Hippocampal formation (tissue), 2 donors: ENCODE measurements at regions not wholly inside any gene's neighbourhood (a gene's known extent, or its start where the extent isn't known, plus 50 kb on each side); places are given as distances from the start of the nearest gene placed in this dataset.

Experiments
- DNase-seq, 2 donors: peaks; one replicate each; lab custom pipeline; 2025; lab: John Stamatoyannopoulos, UW

DNA sequence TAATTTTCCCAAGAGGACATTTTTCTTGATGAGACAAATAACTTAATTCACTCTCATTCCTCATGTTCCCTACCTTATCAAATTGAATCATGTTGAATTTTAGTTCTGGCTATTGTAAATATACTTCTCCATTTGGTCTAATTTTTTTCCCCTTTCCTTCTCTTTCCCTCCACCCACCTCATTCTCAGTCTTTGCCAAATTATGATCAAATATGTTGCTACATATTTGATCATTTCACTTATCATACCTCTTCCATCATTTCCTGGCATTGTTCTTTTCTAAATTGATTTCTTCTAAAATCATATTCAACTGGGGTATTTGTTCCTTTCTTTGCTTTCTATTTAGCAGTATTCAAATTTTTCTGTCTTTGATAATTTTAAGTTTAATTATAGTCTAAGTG is 52.3 kb downstream of the HDGFL1 start:
- DNase-seq: no peak

DNA sequence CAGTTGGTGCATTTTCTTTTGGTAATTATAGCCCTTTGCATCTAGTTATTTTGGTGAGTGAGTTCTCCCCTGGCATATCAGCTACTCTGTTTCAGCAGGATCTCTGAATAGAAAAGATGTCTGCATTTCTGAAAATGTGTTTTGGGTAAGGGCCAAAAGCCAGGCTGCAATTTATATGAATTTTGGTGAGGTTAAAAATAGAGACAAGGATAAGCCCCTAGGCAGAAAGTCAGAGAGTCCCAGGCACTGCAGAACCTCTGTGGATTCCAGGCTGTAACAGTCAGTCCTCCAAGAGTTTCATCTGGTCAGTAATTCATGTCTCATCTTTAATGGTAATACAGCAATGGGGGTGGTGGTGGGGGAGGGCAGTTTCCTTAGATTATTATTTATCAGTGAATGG is 53.0 kb downstream of the HDGFL1 start:
- DNase-seq: no peak

DNA sequence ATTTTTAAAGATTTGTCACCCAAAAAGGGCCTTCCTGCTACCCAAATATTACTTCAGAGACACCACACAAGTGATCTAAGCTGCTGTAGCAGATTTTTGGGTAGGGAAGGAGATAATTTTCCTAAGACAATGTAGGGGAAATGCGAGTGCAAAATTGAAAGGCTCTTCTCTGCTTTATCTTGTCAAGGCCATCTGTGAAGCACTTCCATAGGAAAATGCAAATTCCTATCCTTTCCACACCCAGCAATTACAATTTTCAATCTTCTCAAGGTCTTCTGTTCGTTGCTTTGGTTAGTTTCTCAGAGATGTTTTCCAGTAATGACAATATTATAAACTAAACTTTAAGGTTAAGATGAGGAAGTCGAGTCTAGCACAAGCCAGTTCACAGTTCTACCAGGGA is 53.4 kb downstream of the HDGFL1 start:
- no peak for DNase-seq

DNA sequence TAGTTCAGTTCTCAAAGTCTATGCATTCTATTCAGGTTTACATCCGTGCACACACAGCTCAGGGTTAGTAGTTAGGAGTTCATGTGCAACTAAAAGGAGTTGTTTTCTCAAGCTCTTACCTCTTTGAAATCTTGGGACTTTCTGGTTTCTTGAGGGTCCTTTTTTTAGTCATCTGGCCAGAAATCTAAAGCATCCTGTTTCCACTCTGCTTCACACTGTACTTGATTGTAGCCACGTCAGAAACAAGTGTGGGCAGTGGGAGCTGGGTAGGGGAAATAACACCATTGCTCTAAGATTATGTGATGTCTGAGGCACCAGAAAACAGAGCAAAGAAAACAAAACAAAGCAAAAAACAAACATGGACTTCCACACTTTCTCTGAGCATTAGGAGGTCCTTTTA is 58.3 kb downstream of the HDGFL1 start:
- DNase-seq: no peak

DNA sequence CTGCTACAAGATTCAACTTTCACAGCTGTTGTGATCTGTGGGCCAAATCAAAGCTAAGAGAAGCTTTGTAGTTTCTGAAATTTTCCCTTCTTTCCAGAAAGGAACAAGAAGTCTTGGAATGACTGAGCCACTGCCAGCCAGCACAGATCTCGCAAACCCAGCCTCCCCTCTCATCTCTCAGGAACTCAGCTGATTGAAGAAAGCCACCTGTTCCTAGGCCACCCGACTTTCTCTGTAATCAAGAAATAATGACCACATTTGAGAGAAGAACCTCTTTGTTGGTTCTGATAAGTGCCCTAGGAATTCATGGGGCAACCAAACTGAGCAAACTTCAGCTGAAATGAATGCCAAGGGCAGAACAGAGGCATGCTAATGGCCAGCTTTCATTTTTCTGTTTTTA is 61.7 kb downstream of the HDGFL1 start:
- DNase-seq: no peak

DNA sequence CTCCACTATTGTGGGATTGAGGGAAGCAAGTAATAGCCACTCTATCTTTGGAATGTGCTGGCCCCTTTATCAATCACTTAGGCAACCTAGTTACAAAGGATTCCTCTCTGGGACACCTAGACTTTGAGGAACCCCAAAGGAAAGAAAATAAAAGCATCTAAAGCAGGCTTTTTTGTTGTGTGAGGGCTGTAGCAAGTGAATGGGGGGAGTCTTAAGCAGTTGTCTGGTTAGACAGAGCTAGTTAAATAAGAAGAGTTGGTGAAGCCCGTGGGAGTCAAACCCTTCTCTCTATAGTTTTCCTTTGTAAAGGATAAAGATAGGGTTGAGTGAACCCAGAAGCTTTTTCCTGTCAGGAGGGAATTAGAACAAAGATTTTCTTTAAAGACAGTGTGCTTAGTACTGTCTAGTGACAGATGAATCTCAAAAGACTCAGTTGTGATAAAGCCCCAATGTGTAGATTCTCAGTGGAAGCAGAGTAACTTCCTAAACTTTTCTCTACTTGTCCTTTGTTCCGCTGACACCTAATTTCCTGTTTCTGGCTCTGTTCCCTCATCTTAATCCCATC is 63.3 kb downstream of the HDGFL1 start:
- DNase-seq: no peak

DNA sequence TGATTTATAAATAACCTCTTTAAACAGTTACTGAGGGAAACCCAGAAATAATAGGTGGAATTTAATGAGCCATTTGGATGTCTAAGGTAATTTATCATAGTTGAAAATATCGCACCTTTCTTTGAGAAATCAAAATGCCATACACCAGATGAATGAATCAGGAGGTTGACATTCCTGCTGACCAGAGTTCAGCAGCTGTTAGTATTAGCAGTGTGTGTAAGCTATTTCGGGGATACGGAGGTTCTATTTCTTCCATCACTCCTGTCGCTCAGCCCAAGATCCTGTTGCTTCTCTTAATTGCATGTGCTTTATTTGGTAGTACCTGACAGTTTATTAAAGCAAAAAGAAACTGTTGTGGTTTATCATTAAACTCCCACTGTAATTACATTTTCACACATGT is 67.1 kb downstream of the HDGFL1 start:
- DNase-seq: no peak

DNA sequence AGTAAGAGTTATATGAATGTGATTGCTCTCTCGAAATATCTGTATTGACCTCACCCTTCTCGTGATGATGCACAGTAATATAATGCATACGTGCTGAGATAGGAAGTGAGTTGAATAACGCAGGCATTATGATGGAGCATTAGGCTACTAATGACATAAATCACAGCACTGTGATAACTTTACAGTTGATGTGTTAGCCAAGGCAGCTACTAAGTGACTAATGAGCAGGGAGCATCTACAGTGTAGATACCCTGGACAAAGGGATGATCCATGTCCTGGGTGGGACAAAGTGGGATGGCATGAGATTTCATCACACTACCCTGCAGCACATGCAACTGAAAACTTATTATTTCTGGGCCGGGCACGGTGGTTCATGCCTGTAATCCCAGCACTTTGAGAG is 68.4 kb downstream of the HDGFL1 start:
- DNase-seq: no peak

DNA sequence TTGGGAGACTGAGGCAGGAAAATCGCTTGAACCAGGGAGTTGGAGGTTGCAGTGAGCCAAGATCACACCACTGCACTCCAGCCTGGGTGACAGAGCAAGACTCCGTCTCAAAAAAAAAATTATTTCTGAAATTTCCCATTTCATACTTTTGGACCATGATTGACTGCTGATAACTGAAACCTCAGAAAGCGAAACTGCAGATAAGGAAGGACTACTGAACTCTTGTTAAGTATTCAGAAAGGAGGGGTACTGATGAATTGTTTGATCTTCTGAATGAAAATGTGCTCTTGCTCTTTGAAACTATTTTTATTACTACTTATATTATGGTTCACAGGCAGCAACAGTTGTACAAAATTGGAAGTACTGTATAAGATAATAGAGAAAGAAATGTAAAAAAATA is 69.0 kb downstream of the HDGFL1 start:
- no peak for DNase-seq

DNA sequence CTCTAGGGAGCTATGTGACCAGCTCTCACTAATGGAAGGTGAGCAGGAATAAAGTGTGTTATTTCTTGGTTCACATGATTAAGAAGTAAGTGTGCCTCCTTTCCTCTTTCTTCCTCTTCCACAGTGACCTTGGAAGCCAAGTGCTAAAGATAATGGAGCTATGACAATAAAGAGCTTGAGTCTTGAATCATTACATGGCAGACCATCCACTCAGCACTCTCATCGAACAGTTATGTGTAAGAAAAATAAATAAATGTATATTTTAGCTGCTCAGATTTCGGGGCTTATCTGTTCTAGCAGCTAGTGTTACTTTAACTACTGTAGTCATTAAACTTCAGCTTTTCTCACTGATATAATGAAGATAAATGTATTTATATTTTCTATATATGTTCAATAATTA is 72.9 kb downstream of the HDGFL1 start:
- DNase-seq: no peak

DNA sequence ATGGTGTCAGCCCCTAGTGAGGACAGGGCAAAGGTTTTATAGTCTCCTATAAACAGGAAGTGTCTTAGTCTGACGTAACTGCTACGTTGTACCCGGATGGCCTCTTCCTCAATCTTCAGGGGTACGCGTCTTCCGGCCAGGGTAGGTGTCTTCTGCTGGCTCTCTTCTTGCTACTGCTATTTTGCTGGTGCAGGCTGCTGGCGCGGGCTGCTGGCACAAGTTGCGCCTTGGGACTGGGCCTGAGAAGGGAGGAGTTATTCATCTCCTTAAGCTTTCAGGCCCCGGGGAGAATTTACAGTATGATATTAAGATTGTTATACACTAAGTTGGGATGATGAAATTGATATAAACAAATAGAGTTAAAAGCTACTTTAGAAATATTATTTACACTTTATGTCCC is 74.4 kb downstream of the HDGFL1 start:
- no peak for DNase-seq

DNA sequence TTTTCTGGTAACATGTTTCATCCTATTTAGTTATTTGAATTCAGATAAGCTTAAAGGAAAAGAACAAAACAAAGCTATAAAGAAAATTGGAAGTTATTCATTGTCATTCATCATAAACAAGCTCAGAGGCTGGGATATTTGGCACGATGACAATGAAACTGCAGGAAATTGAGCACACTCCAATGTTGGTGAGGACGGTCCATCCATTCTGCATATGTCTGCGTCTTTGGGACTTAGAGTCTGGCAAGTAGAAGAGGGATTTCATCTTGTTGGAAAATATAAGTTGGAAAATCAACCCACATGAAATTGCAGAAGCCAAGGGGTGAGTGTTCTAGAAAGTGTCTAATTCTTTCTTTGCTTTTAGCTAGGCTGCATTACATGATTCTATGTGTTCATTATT is 78.4 kb downstream of the HDGFL1 start:
- DNase-seq: no peak

DNA sequence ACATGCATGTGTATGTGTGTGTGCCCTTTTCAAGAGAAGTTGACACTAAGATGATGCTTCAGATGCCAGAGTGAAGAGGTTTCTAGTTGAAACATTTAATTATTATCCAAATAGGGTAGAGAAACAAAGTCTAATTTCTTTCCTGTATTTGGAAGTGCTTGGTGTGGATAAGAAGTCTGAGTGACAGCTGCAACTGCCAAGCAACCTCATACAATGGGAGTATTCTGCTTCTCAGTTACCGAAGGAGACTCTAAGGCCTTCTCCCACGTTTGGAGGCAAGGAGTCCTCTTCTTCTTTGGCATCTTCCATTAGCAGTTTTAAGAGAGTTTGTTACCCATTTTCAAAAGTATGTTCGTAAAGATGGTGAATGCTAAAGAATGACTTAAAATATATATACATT is 82.4 kb downstream of the HDGFL1 start:
- no peak for DNase-seq

DNA sequence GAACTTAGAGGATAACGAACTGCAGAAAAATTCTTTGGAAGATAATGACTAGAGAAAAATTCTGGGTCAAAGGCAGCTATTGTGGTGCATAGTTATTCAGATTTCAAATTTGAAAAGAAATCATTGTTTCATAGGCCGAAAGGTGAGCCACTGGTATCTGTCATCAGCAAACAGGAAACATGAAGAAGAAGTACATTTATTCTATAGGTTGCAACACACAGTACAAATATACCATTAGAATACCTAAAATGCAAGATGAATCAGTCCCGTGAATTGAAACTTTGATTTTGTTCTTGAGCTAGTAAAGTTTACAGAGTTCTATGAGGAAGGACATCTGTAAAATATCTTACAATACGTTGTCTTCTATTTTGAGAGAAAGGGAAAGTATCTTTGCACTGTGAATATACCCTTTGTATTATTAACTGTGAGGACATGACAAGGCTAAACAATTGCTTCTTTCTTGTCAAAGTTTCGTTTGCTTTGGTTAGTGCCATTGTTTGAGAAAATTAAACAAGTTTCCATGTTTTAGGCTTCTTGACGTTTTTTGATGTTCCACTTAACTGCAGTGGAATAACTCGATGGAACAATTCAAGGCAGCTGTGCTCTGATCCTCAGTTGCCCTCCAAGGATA is 84.7 kb downstream of the HDGFL1 start:
- DNase-seq: peak; percentile 2 to 59

DNA sequence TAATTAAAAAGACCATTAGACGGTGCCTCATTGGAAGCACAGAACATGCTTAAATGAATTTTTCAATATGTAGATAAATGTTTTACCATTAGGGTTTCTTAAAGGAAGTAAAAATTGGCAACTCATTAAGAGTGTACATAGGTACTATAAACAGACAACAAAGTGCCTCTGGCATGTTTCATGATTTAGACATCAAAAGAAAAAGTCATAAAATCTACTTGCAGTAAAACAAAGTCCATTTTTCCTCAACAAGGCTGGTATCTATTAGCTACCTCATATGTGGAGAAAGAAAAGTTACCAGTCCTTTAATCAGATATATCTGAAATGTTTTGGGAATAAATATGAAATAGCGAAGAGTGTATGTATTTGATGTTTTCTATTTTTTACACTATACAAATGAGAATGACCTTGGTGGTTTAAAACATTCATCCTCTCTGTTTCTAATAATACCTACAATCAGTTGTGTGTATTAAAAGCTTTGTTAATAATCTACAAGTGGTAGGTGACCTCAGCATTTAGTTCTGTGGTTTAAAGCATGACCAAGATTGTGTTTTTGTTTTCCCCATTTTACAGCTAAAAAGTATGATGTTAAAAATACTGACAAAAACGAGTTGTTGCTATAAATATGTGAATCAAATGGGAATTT is 87.5 kb downstream of the HDGFL1 start:
- DNase-seq: no peak

DNA sequence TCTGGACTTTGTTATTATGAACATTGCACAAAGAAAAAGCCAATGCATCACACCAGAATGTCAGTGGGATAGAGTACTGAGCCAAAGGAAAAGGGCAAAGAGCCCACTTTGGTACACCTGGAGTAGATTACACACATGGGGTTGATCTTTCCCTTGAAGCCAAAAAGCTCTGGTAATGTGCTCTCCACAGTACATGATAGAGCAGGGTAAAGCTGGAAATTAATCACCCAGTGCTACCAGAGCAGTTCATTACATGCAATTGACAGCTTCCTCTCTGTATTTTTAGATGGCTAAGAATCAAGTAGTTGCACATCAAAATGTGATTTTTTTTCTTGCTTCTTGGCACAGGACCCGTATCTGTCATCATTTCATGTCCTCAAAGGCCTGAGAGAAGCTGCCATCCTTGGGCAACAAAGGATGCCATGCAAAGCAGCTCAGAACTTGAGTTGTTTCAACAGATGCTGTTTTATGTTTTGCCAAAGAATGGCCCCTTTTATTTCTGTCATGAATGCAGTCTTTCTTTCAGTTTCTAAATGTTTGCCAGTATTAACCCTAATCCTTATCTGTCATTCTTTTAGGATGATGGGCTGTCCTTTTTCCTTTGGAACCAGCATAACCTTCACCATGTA is 88.1 kb downstream of the HDGFL1 start:
- peak; percentile 73 to 91 for DNase-seq

DNA sequence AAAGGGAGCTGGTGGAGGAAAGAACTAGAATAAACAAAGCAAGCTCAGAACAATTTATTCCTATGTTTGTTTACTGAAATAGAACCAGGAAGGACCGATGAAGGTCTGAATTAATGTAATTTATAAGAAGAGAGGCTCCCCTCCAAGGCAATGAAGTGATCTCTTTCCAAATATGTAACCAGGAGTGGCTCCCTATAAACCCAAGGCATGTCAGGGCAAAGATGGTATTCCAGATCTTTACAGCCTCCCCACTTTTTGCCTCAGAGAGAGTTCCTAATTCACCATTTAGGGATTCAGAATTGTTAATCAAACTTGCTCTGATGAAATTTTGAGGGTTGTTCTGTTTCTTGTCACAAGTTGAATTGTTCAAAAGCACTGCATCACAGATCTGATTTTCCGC is 88.8 kb downstream of the HDGFL1 start:
- no peak for DNase-seq

DNA sequence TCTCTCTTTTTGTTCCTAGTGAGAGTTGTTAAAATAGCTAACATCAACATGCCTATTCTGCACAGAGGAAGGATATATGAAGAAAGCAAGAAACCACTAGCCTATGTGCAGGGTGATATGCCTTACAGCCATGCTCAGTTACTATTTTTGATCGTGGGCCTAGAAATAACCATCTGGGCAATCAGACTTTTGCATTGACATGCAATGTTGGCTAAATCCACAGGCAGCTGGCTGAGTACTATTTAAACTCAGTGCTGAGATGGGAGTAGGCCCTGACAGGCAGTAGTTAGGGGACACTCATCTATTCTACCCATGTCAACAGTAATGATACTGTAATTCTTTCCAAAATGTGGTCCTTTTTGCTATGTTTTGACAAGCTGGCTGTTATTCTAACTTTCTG is 89.6 kb downstream of the HDGFL1 start:
- DNase-seq: peak in 1 of 2 donors; percentile 0

DNA sequence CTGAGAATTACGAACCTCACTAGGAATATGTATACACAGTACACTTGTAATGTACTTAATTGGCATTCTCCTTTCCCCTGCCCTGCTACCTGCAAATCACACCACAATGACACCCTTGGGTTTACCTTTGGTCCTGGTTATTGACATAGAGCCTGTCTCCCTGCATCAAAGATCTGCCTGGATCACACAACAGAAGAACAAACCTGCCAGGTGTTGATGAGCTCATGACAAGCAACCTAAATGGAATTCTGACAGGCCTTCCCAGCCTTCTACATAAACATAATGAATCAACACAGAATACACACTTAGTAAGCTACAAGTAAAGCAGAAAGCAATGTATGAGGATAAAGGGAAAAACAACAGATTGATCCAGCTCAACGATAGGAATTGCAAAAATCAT is 95.6 kb downstream of the HDGFL1 start:
- DNase-seq: no peak

DNA sequence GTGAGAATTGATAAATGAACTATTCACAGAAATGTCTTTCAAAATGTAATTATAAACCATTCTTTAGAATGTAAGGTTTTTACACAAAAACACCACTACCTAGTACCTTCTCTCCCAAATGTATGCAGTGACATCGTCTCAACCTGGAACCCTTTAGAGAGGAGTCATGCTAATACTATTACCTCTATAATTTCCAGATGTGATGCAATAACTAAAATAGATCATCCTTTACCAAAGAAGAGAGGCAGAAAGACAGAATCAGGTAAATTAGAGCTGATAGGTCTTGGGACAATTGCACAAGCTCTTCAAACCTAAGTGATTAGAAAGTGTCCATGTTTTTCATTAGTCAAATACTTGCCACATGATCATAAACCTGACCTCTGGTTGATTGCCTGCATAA is 96.7 kb downstream of the HDGFL1 start:
- DNase-seq: no peak

DNA sequence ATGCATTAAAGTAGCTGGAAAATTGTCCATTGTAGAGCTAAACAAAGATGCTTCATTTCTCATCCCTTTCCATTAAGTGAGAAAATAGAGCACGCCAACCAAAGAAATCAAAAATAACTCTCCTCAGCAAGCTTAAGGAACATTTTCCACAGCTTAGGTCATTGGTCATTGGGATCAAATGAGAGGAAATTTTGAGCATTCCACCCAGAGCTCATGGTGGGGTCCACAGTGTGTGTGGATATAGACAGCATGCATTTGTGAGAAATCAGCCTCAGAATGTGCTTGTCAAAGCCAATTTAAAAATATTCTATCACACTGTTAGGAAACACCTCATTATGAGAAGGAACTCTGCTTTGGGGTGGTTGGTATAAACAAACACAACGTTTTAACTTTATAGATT is 97.2 kb downstream of the HDGFL1 start:
- no peak for DNase-seq

DNA sequence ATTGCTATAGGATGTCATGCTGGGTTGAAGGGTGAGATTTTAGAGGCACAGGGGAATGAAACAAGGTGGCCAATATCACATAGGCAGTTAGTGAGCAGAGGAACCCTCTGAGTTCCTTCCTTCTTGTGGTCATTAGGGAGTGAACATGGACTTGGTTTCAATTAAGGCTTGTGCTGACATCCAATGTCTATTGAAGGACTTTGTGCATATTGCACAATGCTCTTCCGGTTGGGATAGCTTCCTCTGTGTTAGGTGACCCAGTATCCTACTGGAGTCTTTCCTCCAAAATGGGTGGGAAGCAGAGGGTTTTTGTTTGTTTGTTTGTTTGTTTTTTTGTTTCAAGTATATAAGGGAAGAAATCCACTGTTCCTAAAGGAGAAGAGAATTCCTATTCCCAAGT is 98.5 kb downstream of the HDGFL1 start:
- DNase-seq: no peak

DNA sequence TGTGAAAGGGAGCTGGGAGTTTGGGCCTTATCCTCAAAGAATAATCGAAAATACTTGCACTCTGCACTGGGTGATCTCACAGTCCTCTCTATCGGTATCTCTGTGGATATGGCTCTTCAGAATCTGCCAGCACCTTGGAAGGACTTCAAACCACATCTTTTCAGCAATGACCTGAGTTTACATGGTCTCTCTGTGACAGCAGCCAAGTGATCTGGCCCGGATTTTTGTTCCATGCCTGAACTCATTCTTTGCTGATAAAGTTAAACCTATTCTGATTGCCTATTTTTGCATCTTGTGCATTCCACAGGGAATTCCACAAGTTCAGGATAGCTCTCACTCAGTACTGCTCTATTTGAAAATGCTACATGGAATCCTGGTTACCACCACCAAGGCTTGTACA is 98.9 kb downstream of the HDGFL1 start:
- DNase-seq: no peak
